H1 (cell line): ENCODE measurements at regions not wholly inside any gene's neighbourhood (a gene's known extent, or its start where the extent isn't known, plus 50 kb on each side); places are given as distances from the start of the nearest gene placed in this dataset.

Experiments used
- CTCF ChIA-PET: fragments of 300-600 bp; sonication (Branson Sonifier 250); formaldehyde crosslinking; loops from one replicate; lab custom pipeline; 2021; ENCODE audit not compliant: partially characterized antibody; lab: Charles Lee
- POLR2A ChIA-PET: fragments of 300-600 bp; sonication (Branson Sonifier 250); formaldehyde crosslinking; loops from one replicate; lab custom pipeline; 2021; ENCODE audit warnings: inconsistent platforms; ENCODE audit not compliant: partially characterized antibody; lab: Charles Lee
- DNase-seq, 2 experiments: peaks; one replicate each; pipeline versions ENCODE4 v3.0.0 to v3.0.0-alpha.2; 2010 to 2022; ENCODE audit warnings: low spot score in 2 of 2, low read depth in 1 of 2, mixed read lengths in 1 of 2
- FAIRE-seq: peaks from 2 replicates; lab custom pipeline; 2011; peaks lifted over from hg19 to GRCh38; lab: Jason Lieb, UNC
- H2AFZ ChIP-seq: 2 replicates; pipeline ENCODE4 v1.8.1; 2012; ENCODE audit warnings: low read length, inconsistent platforms
- H2AK5ac ChIP-seq: 2 replicates; pipeline ENCODE4 v1.6.1; 2013; ENCODE audit warnings: low read depth, low read length
- H2BK120ac ChIP-seq: replicated peaks from 2 replicates; pipeline ENCODE3; 2013; ENCODE audit warnings: low read depth, low read length, inconsistent platforms
- H2BK12ac ChIP-seq: 2 replicates; pipeline ENCODE4 v1.6.1; 2013; ENCODE audit warnings: low read depth, low read length
- H2BK15ac ChIP-seq: 2 replicates; pipeline ENCODE4 v1.6.1; 2013; ENCODE audit warnings: low read length
- H2BK20ac ChIP-seq: 2 replicates; pipeline ENCODE4 v1.6.1; 2013; ENCODE audit warnings: low read length
- H2BK5ac ChIP-seq: 2 replicates; pipeline ENCODE4 v1.6.1; 2013; ENCODE audit warnings: low read depth, low read length
- H3K14ac ChIP-seq: 2 replicates; pipeline ENCODE4 v1.6.1; 2013; ENCODE audit warnings: inconsistent platforms; ENCODE audit not compliant: insufficient read length
- H3K18ac ChIP-seq: 2 replicates; pipeline ENCODE4 v1.6.1; 2013; ENCODE audit warnings: low read length; ENCODE audit errors: extremely low read depth
- H3K23ac ChIP-seq: 2 replicates; pipeline ENCODE4 v1.6.1; 2013; ENCODE audit warnings: inconsistent platforms; ENCODE audit not compliant: insufficient read length
- H3K23me2 ChIP-seq: 2 replicates; pipeline ENCODE4 v1.6.1; 2013; ENCODE audit warnings: low read depth, low read length
- H3K27ac ChIP-seq: 2 replicates; pipeline ENCODE4 v1.6.1; 2011; ENCODE audit warnings: low read depth, low read length, inconsistent platforms
- H3K27me3 ChIP-seq, 4 experiments: replicated peaks in 1 of 4; 1 replicate in 1 of 4; 2 replicates in 3 of 4; pipeline versions ENCODE4 v1.6.1 to v1.8.1; 2011 to 2013; ENCODE audit warnings: low read length in 3 of 4, mild to moderate bottlenecking in 3 of 4, inconsistent platforms in 2 of 4, mixed read lengths in 2 of 4, moderate library complexity in 1 of 4; ENCODE audit not compliant: control insufficient read depth in 3 of 4, insufficient read depth in 3 of 4; ENCODE audit errors: extremely low read depth in 1 of 4
- H3K36me3 ChIP-seq, 4 experiments: 2 replicates each; pipeline versions ENCODE4 v1.6.1 to v1.8.1; 2011 to 2013; ENCODE audit warnings: mild to moderate bottlenecking in 4 of 4, low read length in 3 of 4, moderate library complexity in 2 of 4, control low read depth in 1 of 4, inconsistent platforms in 1 of 4; ENCODE audit not compliant: insufficient read depth in 4 of 4, control insufficient read depth in 2 of 4
- H3K4ac ChIP-seq: replicated peaks from 2 replicates; pipeline ENCODE3; 2013; ENCODE audit warnings: low read length, low read depth, mixed read lengths, inconsistent platforms; ENCODE audit not compliant: insufficient read length
- H3K4me1 ChIP-seq, 4 experiments: replicated peaks in 1 of 4; 1 replicate in 1 of 4; 2 replicates in 3 of 4; pipeline versions ENCODE4 v1.6.1 to v1.8.1; 2011 to 2013; ENCODE audit warnings: low read length in 3 of 4, inconsistent platforms in 2 of 4, mixed read lengths in 1 of 4; ENCODE audit not compliant: insufficient read depth in 4 of 4, control insufficient read depth in 3 of 4
- H3K4me2 ChIP-seq, 2 experiments: 2 replicates each; pipeline versions ENCODE4 v1.6.1 to v1.8.1; 2011 to 2013; ENCODE audit warnings: low read depth in 2 of 2, low read length in 2 of 2, control low read depth in 1 of 2, inconsistent platforms in 1 of 2, mild to moderate bottlenecking in 1 of 2; ENCODE audit not compliant: insufficient read depth in 1 of 2
- H3K4me3 ChIP-seq, 4 experiments: fragments of 200-600, 300-600 bp in 1 of 4; sonication (generic), shearing (Covaris generic), sonication (Bioruptor Twin) in 1 of 4; 2 replicates each; pipeline versions ENCODE4 v1.5.1 to v1.8.1; 2011 to 2016; ENCODE audit warnings: low read length in 4 of 4, low read depth in 3 of 4, control low read depth in 2 of 4, inconsistent platforms in 2 of 4, mild to moderate bottlenecking in 2 of 4, mixed read lengths in 1 of 4, moderate library complexity in 1 of 4; ENCODE audit not compliant: insufficient read depth in 2 of 4; ENCODE audit errors: extremely low read depth in 1 of 4
- H3K56ac ChIP-seq: replicated peaks from 2 replicates; pipeline ENCODE3; 2013; ENCODE audit warnings: low read depth, mild to moderate bottlenecking, mixed read lengths, low read length, inconsistent platforms; ENCODE audit not compliant: insufficient read length
- H3K79me1 ChIP-seq: 2 replicates; pipeline ENCODE4 v1.6.1; 2013; ENCODE audit warnings: low read depth, low read length, control low read depth
- H3K79me2 ChIP-seq, 2 experiments: 2 replicates each; pipeline versions ENCODE4 v1.6.1 to v1.8.1; 2012 to 2013; ENCODE audit warnings: low read length in 2 of 2, mild to moderate bottlenecking in 2 of 2, inconsistent platforms in 1 of 2; ENCODE audit not compliant: insufficient read depth in 2 of 2, control insufficient read depth in 1 of 2
- H3K9ac ChIP-seq, 4 experiments: replicated peaks in 1 of 4; 1 replicate in 1 of 4; 2 replicates in 3 of 4; pipeline versions ENCODE4 v1.6.1 to v1.8.1; 2011 to 2013; ENCODE audit warnings: low read depth in 3 of 4, low read length in 3 of 4, control low read depth in 2 of 4, mild to moderate bottlenecking in 2 of 4, moderate library complexity in 2 of 4, inconsistent platforms in 1 of 4; ENCODE audit errors: extremely low read depth in 1 of 4
- H3K9me3 ChIP-seq, 2 experiments: 2 replicates each; pipeline versions ENCODE4 v1.6.1 to v1.8.1; 2012 to 2013; ENCODE audit warnings: mild to moderate bottlenecking in 2 of 2, moderate library complexity in 2 of 2, control low read depth in 1 of 2, inconsistent platforms in 1 of 2, low read depth in 1 of 2, low read length in 1 of 2, mixed read lengths in 1 of 2; ENCODE audit not compliant: insufficient read depth in 2 of 2
- H4K20me1 ChIP-seq, 2 experiments: replicated peaks in 1 of 2; 2 replicates each; pipeline versions ENCODE3 to v1.8.1; 2011 to 2013; ENCODE audit warnings: inconsistent platforms in 2 of 2, low read length in 2 of 2, mild to moderate bottlenecking in 1 of 2; ENCODE audit not compliant: insufficient read depth in 2 of 2, control insufficient read depth in 1 of 2
- H4K5ac ChIP-seq: 2 replicates; pipeline ENCODE4 v1.6.1; 2013; ENCODE audit warnings: low read length, low read depth, mixed read lengths, inconsistent platforms; ENCODE audit not compliant: insufficient read length
- H4K8ac ChIP-seq: 2 replicates; pipeline ENCODE4 v1.8.0; 2013; ENCODE audit warnings: mild to moderate bottlenecking, moderate library complexity, low read length, inconsistent platforms; ENCODE audit not compliant: insufficient read depth; ENCODE audit errors: extremely low read depth
- H4K91ac ChIP-seq: replicated peaks from 2 replicates; pipeline ENCODE3; 2013; ENCODE audit warnings: low read length, mixed read lengths, inconsistent platforms; ENCODE audit not compliant: insufficient read length
- JUND ChIP-seq: IDR thresholded peaks from 2 replicates; pipeline ENCODE4 v1.6.1; 2011; ENCODE audit warnings: mild to moderate bottlenecking, improper control_type of control experiment, low read length
- NRF1 ChIP-seq: IDR thresholded peaks from 2 replicates; pipeline ENCODE4 v1.6.1; 2011; ENCODE audit warnings: mild to moderate bottlenecking, low read depth, low read length, improper control_type of control experiment
- WGBS, 2 experiments: shearing (Covaris generic) in 1 of 2; methylation state at CpG; one replicate each; pipeline versions ENCODE4 v1.1.6 to v1.1.7; 2013 to 2015; ENCODE audit warnings: low lambda C conversion rate in 2 of 2, mixed read lengths in 2 of 2, inconsistent platforms in 1 of 2, low coverage in 1 of 2, missing lambda C conversion rate in 1 of 2; ENCODE audit not compliant: insufficient replicate concordance in 2 of 2, insufficient coverage in 1 of 2, insufficient read length in 1 of 2; ENCODE audit errors: extremely low coverage in 1 of 2, missing lambda C conversion rate in 1 of 2; 5-methylcytosine and 5-hydroxymethylcytosine counted together

- Histone ChIP-seq H2BK20ac (no peak overlapping the region; the same call in 1 of the 2 replicates), H2AK5ac (no peak overlapping the region), H3K18ac (no peak overlapping the region), H3K36me3 (no peaks in the 10 kb centered on the region), H4K5ac (no peak overlapping the region), H3K4me3 (no peak overlapping the region; a peak in 1 of 8 replicates), H3K27ac (no peak overlapping the region), H3K27me3 (no peaks in the 10 kb centered on the region), H2BK12ac (peak overlapping the region; percentile 75; the same call in 1 of the 2 replicates), H3K4me2 (peak overlapping the region; percentile 20 to 44; a peak in 3 of 4 replicates), H4K20me1 (no peaks in the 10 kb centered on the region), H3K9me3 (no peaks in the 10 kb centered on the region; a peak in 1 of 4 replicates), H2BK120ac (no peak overlapping the region), H3K56ac (no peak overlapping the region), H3K4ac (no peak overlapping the region), H3K79me2 (no peaks in the 10 kb centered on the region), H2BK15ac (no peak overlapping the region), H4K8ac (no peak overlapping the region), H2AFZ (peak overlapping the region; percentile 22; the same call in 1 of the 2 replicates), H3K4me1 (peaks cover 1 to 6% (median 3%) of the 10 kb centered on the region in 4 experiments; a peak in 4 of 7 replicates), H3K9ac (no peak overlapping the region), H2BK5ac (no peak overlapping the region), H3K23me2 (0 out of 2 replicates have a peak, but pooled peaks cover 3% of the 10 kb centered on the region), H3K79me1 (no peaks in the 10 kb centered on the region), H3K23ac (no peak overlapping the region), H4K91ac (no peak overlapping the region), H3K14ac (no peak overlapping the region)
- ChIA-PET POLR2A (no interaction called here), CTCF (interaction anchor here (1.5 to 2.1 kb wide), 2 partner anchors 10 to 145 kb away, joined by 4 to 5 read pairs; no protein-coding TSS in a partner anchor)
- DNase-seq (no peak), FAIRE-seq (no peak)
- WGBS, 2 experiments: 75% methylated on average over 5 of the region's 5 CpGs; no CpG with 5 or more reads in 1 of the 2 experiments
- TF ChIP-seq JUND (no peak), NRF1 (no peak)
Observed at GRCh38 chr7:96921231-96921630, 84.1 kb upstream of the DLX6 start.
